HEK293T (cell line): ENCODE measurements at regions not wholly inside any gene's neighbourhood (a gene's known extent, or its start where the extent isn't known, plus 50 kb on each side); places are given as distances from the start of the nearest gene placed in this dataset.
"Not testable (repeated sequence)": the region's sequence is repeated elsewhere in the genome, so short reads cannot be mapped to it uniquely, and the experiment has no call there.

Experiments used
- FOXK2 ChIP-seq: fragments of 450-650 bp; IDR thresholded peaks from 2 replicates; pipeline ENCODE4 v1.6.1; 2016; ENCODE audit warnings: mild to moderate bottlenecking
- NFRKB ChIP-seq: fragments of 450-650 bp; IDR thresholded peaks from 2 replicates; pipeline ENCODE4 v1.6.1; 2016; ENCODE audit warnings: mild to moderate bottlenecking, moderate library complexity
- SP1 ChIP-seq: fragments of 450-650 bp; IDR thresholded peaks from 2 replicates; pipeline ENCODE4 v1.6.1; 2017
- SUZ12 ChIP-seq: fragments of 450-650 bp; IDR thresholded peaks from 2 replicates; pipeline ENCODE4 v1.6.1; 2016; ENCODE audit warnings: mild to moderate bottlenecking
- TARDBP ChIP-seq: fragments of 450-650 bp; IDR thresholded peaks from 2 replicates; pipeline ENCODE4 v1.6.1; 2016
- ZNF384 ChIP-seq: fragments of 450-650 bp; IDR thresholded peaks from 2 replicates; pipeline ENCODE4 v1.6.1; 2016

GRCh38 chr15:91371345-91371744 is 271.3 kb downstream of the SV2B start:
- TF ChIP-seq SP1, FOXK2, TARDBP, ZNF384, NFRKB, SUZ12: not testable (repeated sequence)
